HCT116 (cell line): ENCODE measurements at regions not wholly inside any gene's neighbourhood (a gene's known extent, or its start where the extent isn't known, plus 50 kb on each side); places are given as distances from the start of the nearest gene placed in this dataset.

ENCODE experiments used
- ATAC-seq: fragments of 200-7000 bp; cut with Tn5 transposase; 2 replicates; pipeline ENCODE4 v1.9.1; 2020; ENCODE audit warnings: mild to moderate bottlenecking, moderate library complexity
- BruUV-seq: library from RNA; stranded (reverse); fragments of 400-500 nt; replicated peaks from 2 replicates; lab custom pipeline; 2021; lab: Mats Ljungman, UMichigan
- CTCF ChIA-PET: fragments of 300-600 bp; sonication (Branson Sonifier 250); formaldehyde crosslinking; loops from one replicate; lab custom pipeline; 2021; ENCODE audit warnings: antibody characterized with exemption; lab: Charles Lee
- POLR2A ChIA-PET: fragments of 300-600, 350-600 bp; sonication (Branson Sonifier 250); formaldehyde crosslinking; loops from one replicate; lab custom pipeline; 2021; ENCODE audit warnings: antibody characterized with exemption; lab: Charles Lee
- RAD21 ChIA-PET, 2 experiments: fragments of 300-600 bp; sonication (Branson Sonifier 250); formaldehyde crosslinking; loops; one replicate each; lab custom pipeline; 2023; ENCODE audit warnings: low total read pairs in 2 of 2; ENCODE audit not compliant: uncharacterized antibody in 2 of 2, unreplicated experiment in 2 of 2, low non-redundant PET in 1 of 2; lab: Charles Lee
- DNase-seq: peaks from one replicate; pipeline ENCODE4 v3.0.0-alpha.2; 2010; ENCODE audit warnings: low read depth, low spot score
- H2AFZ ChIP-seq: fragments of 200-600 bp; shearing (Covaris generic), sonication (generic); 2 replicates; pipeline ENCODE4 v1.6.1; 2017; ENCODE audit warnings: low read depth, mixed run types, mixed read lengths, antibody characterized with exemption, low read length; ENCODE audit not compliant: poor library complexity, severe bottlenecking
- H3K27ac ChIP-seq: 2 replicates; pipeline ENCODE4 v1.5.1; 2012; ENCODE audit warnings: low read depth, low read length
- H3K27me3 ChIP-seq: fragments of 200-600 bp; sonication (generic); 2 replicates; pipeline ENCODE4 v1.6.1; 2016; ENCODE audit warnings: mixed run types, low read length, mixed read lengths; ENCODE audit not compliant: insufficient read depth
- H3K36me3 ChIP-seq, 2 experiments: fragments of 200-500 bp in 1 of 2; fragments of 200-600 bp in 1 of 2; sonication (Bioruptor generic) in 1 of 2; sonication (generic) in 1 of 2; 2 replicates each; pipeline versions ENCODE4 v1.5.1 to v1.6.1; 2014 to 2016; ENCODE audit warnings: low read length in 2 of 2, inconsistent platforms in 1 of 2, mixed read lengths in 1 of 2, mixed run types in 1 of 2; ENCODE audit not compliant: insufficient read depth in 2 of 2, control insufficient read depth in 1 of 2
- H3K4me1 ChIP-seq, 2 experiments: fragments of 200-600 bp in 1 of 2; sonication (generic) in 1 of 2; 2 replicates each; pipeline versions ENCODE4 v1.5.1 to v1.6.1; 2012 to 2017; ENCODE audit warnings: low read length in 2 of 2, inconsistent platforms in 1 of 2, mild to moderate bottlenecking in 1 of 2, mixed read lengths in 1 of 2, mixed run types in 1 of 2, moderate library complexity in 1 of 2; ENCODE audit not compliant: insufficient read depth in 2 of 2, control insufficient read depth in 1 of 2
- H3K4me2 ChIP-seq: fragments of 200-600 bp; sonication (generic); 2 replicates; pipeline ENCODE4 v1.6.1; 2017; ENCODE audit warnings: mixed run types, low read length, mixed read lengths
- H3K4me3 ChIP-seq, 2 experiments: fragments of 200-600 bp in 1 of 2; sonication (generic) in 1 of 2; replicated peaks in 1 of 2; 2 replicates each; pipeline ENCODE4 v1.5.1; 2011 to 2016; ENCODE audit warnings: low read length in 2 of 2, control low read depth in 1 of 2, low read depth in 1 of 2, mild to moderate bottlenecking in 1 of 2, mixed read lengths in 1 of 2, mixed run types in 1 of 2
- H3K79me2 ChIP-seq: fragments of 200-600 bp; sonication (generic); 2 replicates; pipeline ENCODE4 v1.6.1; 2017; ENCODE audit warnings: mild to moderate bottlenecking, mixed run types, low read length, moderate library complexity, mixed read lengths; ENCODE audit not compliant: insufficient read depth
- H3K9ac ChIP-seq: fragments of 200-600 bp; sonication (generic); 2 replicates; pipeline ENCODE4 v1.6.1; 2016; ENCODE audit warnings: low read length, mixed read lengths
- H3K9me2 ChIP-seq: fragments of 200-600 bp; sonication (generic), shearing (Covaris generic); 2 replicates; pipeline ENCODE4 v1.6.1; 2017; ENCODE audit warnings: mixed run types, mild to moderate bottlenecking, moderate library complexity; ENCODE audit not compliant: insufficient read depth
- H3K9me3 ChIP-seq, 2 experiments: fragments of 200-500 bp in 1 of 2; fragments of 200-600 bp in 1 of 2; sonication (Bioruptor generic) in 1 of 2; sonication (generic) in 1 of 2; 2 replicates each; pipeline ENCODE4 v1.6.1; 2014 to 2017; ENCODE audit warnings: low read length in 2 of 2, mixed read lengths in 2 of 2, inconsistent platforms in 1 of 2, low read depth in 1 of 2, mild to moderate bottlenecking in 1 of 2, mixed run types in 1 of 2, moderate library complexity in 1 of 2; ENCODE audit not compliant: control insufficient read depth in 1 of 2, insufficient read depth in 1 of 2
- H4K20me1 ChIP-seq: fragments of 200-600 bp; sonication (generic), shearing (Covaris generic); 2 replicates; pipeline ENCODE4 v1.6.1; 2017; ENCODE audit warnings: mixed run types, mild to moderate bottlenecking, moderate library complexity; ENCODE audit not compliant: insufficient read depth
- CBX3 ChIP-seq: IDR thresholded peaks from 2 replicates; pipeline ENCODE4 v1.6.1; 2012; ENCODE audit warnings: low read depth
- EGR1 ChIP-seq: IDR thresholded peaks from 2 replicates; pipeline ENCODE4 v1.6.1; 2012; ENCODE audit warnings: low read depth
- FOSL1 ChIP-seq: IDR thresholded peaks from 2 replicates; pipeline ENCODE4 v1.6.1; 2012; ENCODE audit warnings: low read depth
- JUND ChIP-seq: IDR thresholded peaks from 2 replicates; pipeline ENCODE4 v1.6.1; 2012
- POLR2A ChIP-seq: IDR thresholded peaks from 2 replicates; pipeline ENCODE4 v1.7.0; 2011; ENCODE audit warnings: borderline replicate concordance; ENCODE audit not compliant: insufficient read depth, insufficient read length; ENCODE audit errors: extremely low read depth
- YY1 ChIP-seq: IDR thresholded peaks from 2 replicates; pipeline ENCODE4 v1.6.1; 2011; ENCODE audit warnings: low read length, low read depth, moderate library complexity, mild to moderate bottlenecking; ENCODE audit not compliant: insufficient replicate concordance; ENCODE audit errors: extremely low read depth
- ZFX ChIP-seq: fragments of 450-650 bp; IDR thresholded peaks from 2 replicates; pipeline ENCODE4 v1.6.1; 2017
- intact Hi-C: fragments of 100-400 bp; cut with micrococcal nuclease; formaldehyde crosslinking; loops from 2 replicates; pipeline ENCODE4 v1.10.0; 2022
- TF ChIP-seq, protein P1 (sequence below): IDR thresholded peaks from 2 replicates; pipeline ENCODE4 v1.6.1; 2012; ENCODE audit warnings: low read depth
- TF ChIP-seq, protein P2 (sequence below): IDR thresholded peaks from 2 replicates; pipeline ENCODE4 v1.6.1; 2012

DNA sequence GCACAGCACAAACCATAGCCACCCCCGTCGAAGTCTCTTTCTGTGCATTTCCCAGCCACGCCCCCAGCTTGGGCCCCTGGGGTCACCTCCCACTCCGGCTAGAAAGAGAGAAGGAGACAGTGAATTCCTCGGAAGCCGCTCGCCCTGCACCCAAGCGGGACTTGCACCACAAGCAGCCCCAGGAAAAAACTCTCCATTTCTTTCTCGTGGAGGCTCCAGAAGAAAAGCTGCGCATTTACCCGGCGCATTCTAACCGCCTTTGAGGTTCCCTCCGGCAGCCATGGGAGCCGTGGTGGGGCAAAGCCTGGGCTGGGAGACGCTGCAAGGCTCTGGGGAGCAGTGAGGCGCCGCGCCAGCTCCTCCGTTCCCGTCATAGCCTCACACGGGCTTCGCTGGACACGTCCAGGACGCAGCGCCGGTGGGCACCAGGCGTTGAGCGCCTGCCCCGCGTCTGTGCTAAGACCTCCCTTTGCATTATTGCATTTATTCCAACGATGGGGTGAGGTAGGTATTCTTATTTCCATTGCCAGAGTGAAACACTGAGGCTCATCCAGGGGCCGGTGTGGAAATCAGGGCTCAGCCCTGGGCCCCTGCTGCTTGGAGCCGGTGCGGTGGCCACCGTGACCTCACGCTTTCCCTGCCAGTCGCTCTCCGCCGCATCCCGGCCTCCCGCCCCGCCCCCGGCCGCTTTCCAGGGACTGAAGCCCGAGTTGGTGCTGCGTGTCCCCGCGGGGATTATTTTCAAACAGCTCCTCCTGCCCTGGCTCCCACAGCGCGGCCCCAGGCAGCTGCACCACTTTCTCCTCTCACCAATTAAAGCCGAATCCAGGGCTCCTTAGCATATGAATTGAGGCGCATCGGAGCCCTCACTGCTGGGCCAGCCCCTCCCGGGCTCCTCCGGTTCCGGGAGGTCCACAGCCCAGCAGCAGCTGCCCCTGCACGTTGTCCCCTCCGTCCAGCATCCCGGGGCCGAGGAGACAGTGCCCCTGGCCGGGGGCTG lies 148.3 kb upstream of the AFDN start:
- Histone ChIP-seq H3K27ac (no peak overlapping the region), H3K9me2 (no peaks in the 10 kb centered on the region), H2AFZ (no peak overlapping the region), H3K27me3 (no peaks in the 10 kb centered on the region), H3K4me1 (peaks cover 6 to 21% of the 10 kb centered on the region in 2 experiments), H3K4me2 (no peak overlapping the region), H3K4me3 (no peak overlapping the region), H3K36me3 (no peaks in the 10 kb centered on the region), H3K9ac (no peak overlapping the region), H4K20me1 (no peaks in the 10 kb centered on the region), H3K9me3 (no peaks in the 10 kb centered on the region), H3K79me2 (no peaks in the 10 kb centered on the region)
- no peak for TF ChIP-seq EGR1
- ChIA-PET RAD21 (no interaction called here), CTCF (no interaction called here), POLR2A (no interaction called here)
- no TSS peak for BruUV-seq
- intact Hi-C loops = no loop called here
- DNase-seq = no peak
- no peak for ATAC-seq

DNA sequence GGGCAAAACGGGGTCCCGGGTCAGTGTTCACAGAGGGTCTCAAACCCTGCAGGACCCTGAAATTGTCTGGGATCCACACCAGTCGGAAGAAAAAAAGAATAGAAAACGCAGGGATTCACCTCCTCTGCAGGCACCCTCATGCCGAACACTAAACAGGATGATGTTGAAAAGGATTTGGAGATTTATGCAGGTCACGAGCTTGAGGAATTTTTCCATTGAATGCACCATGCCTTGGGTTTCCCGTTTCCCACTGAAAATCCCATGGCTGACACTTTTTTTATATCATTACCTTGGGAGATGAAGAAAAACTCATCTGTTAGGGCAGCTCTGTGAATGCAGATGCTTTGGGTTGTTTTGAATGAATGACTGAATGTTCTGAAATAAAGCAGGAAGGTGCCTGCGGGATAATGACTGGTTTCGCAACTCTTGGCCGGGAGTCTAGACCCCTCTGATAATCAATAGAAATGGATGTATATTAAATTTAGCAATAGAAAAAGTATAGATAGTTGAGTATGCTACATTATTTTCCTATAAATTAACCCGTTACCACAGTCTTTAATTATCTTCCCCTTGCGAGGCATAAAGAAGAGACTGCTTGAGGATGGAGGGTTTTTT lies 147.5 kb upstream of the AFDN start:
- Histone ChIP-seq H3K9me2 (no peaks in the 10 kb centered on the region), H4K20me1 (no peaks in the 10 kb centered on the region), H3K36me3 (no peaks in the 10 kb centered on the region), H3K9ac (no peak overlapping the region), H3K9me3 (no peaks in the 10 kb centered on the region), H2AFZ (no peak overlapping the region), H3K4me2 (no peak overlapping the region), H3K79me2 (no peaks in the 10 kb centered on the region), H3K27ac (no peak overlapping the region), H3K4me3 (no peak overlapping the region), H3K4me1 (peaks cover 10 to 30% of the 10 kb centered on the region in 2 experiments), H3K27me3 (no peaks in the 10 kb centered on the region)
- no TSS peak for BruUV-seq
- ChIA-PET CTCF (no interaction called here), RAD21 (no interaction called here), POLR2A (no interaction called here)
- no peak for TF ChIP-seq JUND
- TF ChIP-seq, protein P1, sequence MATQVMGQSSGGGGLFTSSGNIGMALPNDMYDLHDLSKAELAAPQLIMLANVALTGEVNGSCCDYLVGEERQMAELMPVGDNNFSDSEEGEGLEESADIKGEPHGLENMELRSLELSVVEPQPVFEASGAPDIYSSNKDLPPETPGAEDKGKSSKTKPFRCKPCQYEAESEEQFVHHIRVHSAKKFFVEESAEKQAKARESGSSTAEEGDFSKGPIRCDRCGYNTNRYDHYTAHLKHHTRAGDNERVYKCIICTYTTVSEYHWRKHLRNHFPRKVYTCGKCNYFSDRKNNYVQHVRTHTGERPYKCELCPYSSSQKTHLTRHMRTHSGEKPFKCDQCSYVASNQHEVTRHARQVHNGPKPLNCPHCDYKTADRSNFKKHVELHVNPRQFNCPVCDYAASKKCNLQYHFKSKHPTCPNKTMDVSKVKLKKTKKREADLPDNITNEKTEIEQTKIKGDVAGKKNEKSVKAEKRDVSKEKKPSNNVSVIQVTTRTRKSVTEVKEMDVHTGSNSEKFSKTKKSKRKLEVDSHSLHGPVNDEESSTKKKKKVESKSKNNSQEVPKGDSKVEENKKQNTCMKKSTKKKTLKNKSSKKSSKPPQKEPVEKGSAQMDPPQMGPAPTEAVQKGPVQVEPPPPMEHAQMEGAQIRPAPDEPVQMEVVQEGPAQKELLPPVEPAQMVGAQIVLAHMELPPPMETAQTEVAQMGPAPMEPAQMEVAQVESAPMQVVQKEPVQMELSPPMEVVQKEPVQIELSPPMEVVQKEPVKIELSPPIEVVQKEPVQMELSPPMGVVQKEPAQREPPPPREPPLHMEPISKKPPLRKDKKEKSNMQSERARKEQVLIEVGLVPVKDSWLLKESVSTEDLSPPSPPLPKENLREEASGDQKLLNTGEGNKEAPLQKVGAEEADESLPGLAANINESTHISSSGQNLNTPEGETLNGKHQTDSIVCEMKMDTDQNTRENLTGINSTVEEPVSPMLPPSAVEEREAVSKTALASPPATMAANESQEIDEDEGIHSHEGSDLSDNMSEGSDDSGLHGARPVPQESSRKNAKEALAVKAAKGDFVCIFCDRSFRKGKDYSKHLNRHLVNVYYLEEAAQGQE = no peak
- no peak for TF ChIP-seq ZFX
- no peak for TF ChIP-seq CBX3
- TF ChIP-seq EGR1 = no peak
- TF ChIP-seq FOSL1 = no peak
- TF ChIP-seq, protein P2, sequence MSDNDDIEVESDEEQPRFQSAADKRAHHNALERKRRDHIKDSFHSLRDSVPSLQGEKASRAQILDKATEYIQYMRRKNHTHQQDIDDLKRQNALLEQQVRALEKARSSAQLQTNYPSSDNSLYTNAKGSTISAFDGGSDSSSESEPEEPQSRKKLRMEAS = no peak
- TF ChIP-seq POLR2A = no peak
- TF ChIP-seq YY1 = no peak
- intact Hi-C loops = no loop called here
- DNase-seq (no peak), ATAC-seq (no peak)
